Inferior parietal cortex (tissue), 1 donor: ENCODE measurements at regions not wholly inside any gene's neighbourhood (a gene's known extent, or its start where the extent isn't known, plus 50 kb on each side); places are given as distances from the start of the nearest gene placed in this dataset.
A peak's percentile ranks its signal among the peaks of the same experiment; 100 is the strongest.
"Not testable (repeated sequence)": the region's sequence is repeated elsewhere in the genome, so short reads cannot be mapped to it uniquely, and the experiment has no call there.

ENCODE experiments used
- DNase-seq: peaks from one replicate; pipeline ENCODE4 v3.0.0-alpha.2; 2016; ENCODE audit errors: extremely low spot score

- no peak for DNase-seq
Observed at GRCh38 chr9:1554081-1555035, 460.8 kb upstream of the SMARCA2 start.

- DNase-seq: not testable (repeated sequence)
Observed at GRCh38 chr9:1558666-1559065, 456.5 kb upstream of the SMARCA2 start.

- DNase-seq: no peak
Observed at GRCh38 chr9:1575939-1576338, 439.2 kb upstream of the SMARCA2 start.

- DNase-seq: no peak
Observed at GRCh38 chr9:1580215-1580614, 434.9 kb upstream of the SMARCA2 start.

GRCh38 chr9:1581926-1582325, 433.2 kb upstream of the SMARCA2 start:
- DNase-seq: no peak

GRCh38 chr9:1591310-1591709, 423.8 kb upstream of the SMARCA2 start:
- DNase-seq: no peak

GRCh38 chr9:1598270-1598669, 416.9 kb upstream of the SMARCA2 start:
- DNase-seq: no peak

GRCh38 chr9:1599961-1600360, 415.2 kb upstream of the SMARCA2 start:
- no peak for DNase-seq

GRCh38 chr9:1604942-1605560, 410.1 kb upstream of the SMARCA2 start:
- peak; percentile 9 for DNase-seq

- no peak for DNase-seq
Observed at GRCh38 chr9:1606253-1606652, 408.9 kb upstream of the SMARCA2 start.

GRCh38 chr9:1612886-1613285, 402.3 kb upstream of the SMARCA2 start:
- DNase-seq: no peak

GRCh38 chr9:1617419-1617818, 397.7 kb upstream of the SMARCA2 start:
- no peak for DNase-seq

- DNase-seq: peak; percentile 65
Observed at GRCh38 chr9:1619915-1620710, 395.0 kb upstream of the SMARCA2 start.

GRCh38 chr9:1637401-1637800, 377.7 kb upstream of the SMARCA2 start:
- DNase-seq: no peak

GRCh38 chr9:1639166-1639565, 376.0 kb upstream of the SMARCA2 start:
- no peak for DNase-seq

GRCh38 chr9:1647776-1648175, 367.4 kb upstream of the SMARCA2 start:
- no peak for DNase-seq

- no peak for DNase-seq
Observed at GRCh38 chr9:1653282-1653681, 361.9 kb upstream of the SMARCA2 start.

GRCh38 chr9:1658661-1659362, 356.3 kb upstream of the SMARCA2 start:
- no peak for DNase-seq

- DNase-seq: no peak
Observed at GRCh38 chr9:1659363-1659690, 355.8 kb upstream of the SMARCA2 start.

- no peak for DNase-seq
Observed at GRCh38 chr9:1668441-1668840, 346.7 kb upstream of the SMARCA2 start.

- no peak for DNase-seq
Observed at GRCh38 chr9:1673300-1673699, 341.8 kb upstream of the SMARCA2 start.

GRCh38 chr9:1676771-1677170, 338.4 kb upstream of the SMARCA2 start:
- DNase-seq: no peak
